Raji (cell line): ENCODE measurements at regions not wholly inside any gene's neighbourhood (a gene's known extent, or its start where the extent isn't known, plus 50 kb on each side); places are given as distances from the start of the nearest gene placed in this dataset.

Source experiments
- POLR2A ChIP-seq: IDR thresholded peaks from 2 replicates; pipeline ENCODE4 v1.6.1; 2011; ENCODE audit warnings: low read depth, low read length, control low read depth; ENCODE audit not compliant: insufficient read depth

GRCh38 chr15:69760258-69760845, 307.7 kb downstream of the RPLP1 start:
- TF ChIP-seq POLR2A: no peak

- TF ChIP-seq POLR2A: no peak
Observed at GRCh38 chr15:69760890-69761568, 308.4 kb downstream of the RPLP1 start.

- TF ChIP-seq POLR2A: no peak
Observed at GRCh38 chr15:69762373-69763148, 309.9 kb downstream of the RPLP1 start.

- TF ChIP-seq POLR2A: no peak
Observed at GRCh38 chr15:69763831-69764230, 311.2 kb downstream of the RPLP1 start.

- no peak for TF ChIP-seq POLR2A
Observed at GRCh38 chr15:69766156-69766555, 313.5 kb downstream of the RPLP1 start.

- no peak for TF ChIP-seq POLR2A
Observed at GRCh38 chr15:69767191-69767590, 314.6 kb downstream of the RPLP1 start.

GRCh38 chr15:69777356-69777755, 320.4 kb downstream of the TLE3 start:
- no peak for TF ChIP-seq POLR2A

GRCh38 chr15:69780374-69780773, 317.3 kb downstream of the TLE3 start:
- no peak for TF ChIP-seq POLR2A

GRCh38 chr15:69780981-69781380, 316.7 kb downstream of the TLE3 start:
- TF ChIP-seq POLR2A: no peak

- no peak for TF ChIP-seq POLR2A
Observed at GRCh38 chr15:69781411-69782125, 316.1 kb downstream of the TLE3 start.

- no peak for TF ChIP-seq POLR2A
Observed at GRCh38 chr15:69782139-69782658, 315.5 kb downstream of the TLE3 start.

GRCh38 chr15:69782809-69783208, 314.9 kb downstream of the TLE3 start:
- TF ChIP-seq POLR2A: no peak

GRCh38 chr15:69783211-69783610, 314.5 kb downstream of the TLE3 start:
- TF ChIP-seq POLR2A: no peak

GRCh38 chr15:69784798-69785566, 312.7 kb downstream of the TLE3 start:
- no peak for TF ChIP-seq POLR2A

GRCh38 chr15:69786136-69786701, 311.5 kb downstream of the TLE3 start:
- no peak for TF ChIP-seq POLR2A

- no peak for TF ChIP-seq POLR2A
Observed at GRCh38 chr15:69787791-69788190, 309.9 kb downstream of the TLE3 start.
